ENCODE measurements at regions not wholly inside any gene's neighbourhood (a gene's known extent, or its start where the extent isn't known, plus 50 kb on each side); places are given as distances from the start of the nearest gene placed in this dataset.

- no peak overlapping the region for H3K27ac ChIP-seq
- TF ChIP-seq, protein P1, sequence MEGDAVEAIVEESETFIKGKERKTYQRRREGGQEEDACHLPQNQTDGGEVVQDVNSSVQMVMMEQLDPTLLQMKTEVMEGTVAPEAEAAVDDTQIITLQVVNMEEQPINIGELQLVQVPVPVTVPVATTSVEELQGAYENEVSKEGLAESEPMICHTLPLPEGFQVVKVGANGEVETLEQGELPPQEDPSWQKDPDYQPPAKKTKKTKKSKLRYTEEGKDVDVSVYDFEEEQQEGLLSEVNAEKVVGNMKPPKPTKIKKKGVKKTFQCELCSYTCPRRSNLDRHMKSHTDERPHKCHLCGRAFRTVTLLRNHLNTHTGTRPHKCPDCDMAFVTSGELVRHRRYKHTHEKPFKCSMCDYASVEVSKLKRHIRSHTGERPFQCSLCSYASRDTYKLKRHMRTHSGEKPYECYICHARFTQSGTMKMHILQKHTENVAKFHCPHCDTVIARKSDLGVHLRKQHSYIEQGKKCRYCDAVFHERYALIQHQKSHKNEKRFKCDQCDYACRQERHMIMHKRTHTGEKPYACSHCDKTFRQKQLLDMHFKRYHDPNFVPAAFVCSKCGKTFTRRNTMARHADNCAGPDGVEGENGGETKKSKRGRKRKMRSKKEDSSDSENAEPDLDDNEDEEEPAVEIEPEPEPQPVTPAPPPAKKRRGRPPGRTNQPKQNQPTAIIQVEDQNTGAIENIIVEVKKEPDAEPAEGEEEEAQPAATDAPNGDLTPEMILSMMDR (conservative IDR thresholded peaks at IDR 0.05) = no peak
Measured at GRCh38 chr7:121604627-121605316, 208.7 kb upstream of the FAM3C start.

DNA sequence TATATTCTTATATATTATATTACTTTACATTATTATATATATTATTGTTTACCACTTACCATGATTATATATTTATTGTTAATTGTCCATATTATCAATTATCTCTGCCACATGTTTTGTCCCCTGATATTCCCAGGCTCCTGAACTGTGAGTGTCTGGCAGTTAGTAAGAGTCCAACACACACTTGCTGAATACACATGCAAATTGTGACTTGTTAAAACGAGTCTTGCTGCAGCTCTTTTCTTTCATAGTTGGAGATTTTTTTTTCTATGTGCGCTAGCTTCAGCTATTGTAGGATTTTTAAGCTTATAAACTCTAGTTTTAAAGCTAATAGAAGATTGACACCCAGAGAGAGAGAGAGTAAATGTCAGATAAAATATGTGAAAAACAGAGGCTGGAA, 207.8 kb upstream of the FAM3C start:
- TF ChIP-seq, protein P1 (conservative IDR thresholded peaks at IDR 0.05) = no peak

DNA sequence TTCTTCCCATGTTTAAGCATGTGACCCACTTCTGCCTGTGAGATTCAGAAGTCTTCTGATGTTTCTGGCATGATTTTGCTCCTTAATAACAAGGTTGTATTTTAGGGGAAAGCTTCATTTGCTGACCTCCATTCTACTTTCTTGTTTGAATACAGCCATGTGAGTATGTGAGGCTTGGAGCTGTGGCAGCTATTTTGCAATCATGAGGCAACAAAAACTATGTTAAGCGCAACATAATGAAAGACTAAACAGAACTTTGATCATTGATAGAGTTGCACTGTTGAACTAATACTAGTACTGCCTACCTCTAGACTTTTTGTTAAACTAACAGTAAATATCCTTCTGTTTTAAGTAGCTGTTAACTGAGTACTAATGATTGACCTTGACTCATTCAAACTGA, 203.8 kb upstream of the FAM3C start:
- TF ChIP-seq, protein P1 (conservative IDR thresholded peaks at IDR 0.05) = no peak

More for the DNA sequence above, 207.8 kb upstream of the FAM3C start:
- H3K27ac ChIP-seq = no peak overlapping the region

DNA sequence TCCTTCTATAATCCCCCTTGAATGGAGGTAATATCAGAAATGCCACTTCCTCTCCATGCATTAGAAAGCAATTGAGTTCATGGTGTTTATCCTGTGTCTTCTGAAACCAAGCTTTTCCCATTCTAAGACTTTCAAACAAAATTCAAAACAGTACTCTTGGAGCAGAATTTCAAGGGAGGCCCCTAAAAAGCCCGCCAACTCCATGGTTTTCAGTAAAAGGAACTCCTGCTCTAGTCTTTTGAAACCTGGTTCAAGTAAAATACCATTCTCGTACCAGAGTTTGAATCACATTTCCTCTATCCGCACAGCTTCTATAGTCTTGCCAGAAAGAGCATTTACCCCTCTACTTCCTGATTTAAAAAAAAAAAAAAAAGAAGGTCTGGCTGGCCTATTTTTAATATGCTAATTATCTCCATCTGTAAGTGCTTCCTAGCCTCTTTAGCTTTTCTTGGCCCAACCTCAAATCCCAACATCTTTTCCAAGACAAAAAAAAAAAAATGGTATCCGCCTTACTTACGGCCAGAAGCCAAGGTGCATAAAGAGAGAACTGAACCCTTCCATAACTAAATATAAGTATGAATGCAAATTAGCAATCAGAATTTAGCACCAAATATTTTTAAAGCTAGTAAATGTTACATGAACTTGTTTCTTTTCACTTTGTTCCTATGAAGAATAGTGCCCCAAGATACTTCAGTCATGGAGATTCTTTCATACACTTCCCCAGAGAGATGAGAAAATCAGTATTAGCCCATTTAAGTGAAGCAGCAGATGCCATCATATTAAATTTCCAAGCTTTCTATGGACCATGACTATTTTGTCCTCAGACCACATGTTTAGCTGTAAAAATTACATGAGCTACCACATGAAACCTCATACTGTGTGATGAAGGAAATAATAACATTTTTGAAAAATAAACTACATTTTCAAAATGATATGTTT, 199.9 kb upstream of the FAM3C start:
- H3K27ac ChIP-seq = no peak overlapping the region
- TF ChIP-seq, protein P1 (conservative IDR thresholded peaks at IDR 0.05) = no peak

More for the DNA sequence above, 203.8 kb upstream of the FAM3C start:
- H3K27ac ChIP-seq = no peak overlapping the region

DNA sequence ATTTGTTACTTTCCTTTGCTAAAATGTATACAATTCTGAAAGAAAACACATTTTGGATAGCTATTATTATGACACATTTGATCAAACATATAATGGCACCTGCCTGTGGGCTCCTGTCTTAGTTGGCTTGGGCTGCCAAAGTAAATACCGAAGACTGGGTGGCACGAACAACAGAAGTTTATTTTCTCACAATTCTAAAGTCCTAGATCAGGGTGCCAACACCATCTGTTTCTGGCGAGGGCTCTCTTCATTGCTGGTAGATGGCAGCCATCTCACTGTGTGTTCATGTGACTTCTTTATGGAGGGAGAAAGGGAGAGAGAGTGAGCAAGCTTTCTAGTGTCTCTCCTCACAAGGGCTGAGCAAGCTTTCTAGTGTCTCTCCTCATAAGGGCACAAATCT, 195.8 kb upstream of the FAM3C start:
- H3K27ac ChIP-seq = no peak overlapping the region
- TF ChIP-seq, protein P1 (conservative IDR thresholded peaks at IDR 0.05) = no peak

GRCh38 chr7:121587435-121587834, 191.3 kb upstream of the FAM3C start:
- TF ChIP-seq, protein P1 (conservative IDR thresholded peaks at IDR 0.05) = no peak
- no peak overlapping the region for H3K27ac ChIP-seq

DNA sequence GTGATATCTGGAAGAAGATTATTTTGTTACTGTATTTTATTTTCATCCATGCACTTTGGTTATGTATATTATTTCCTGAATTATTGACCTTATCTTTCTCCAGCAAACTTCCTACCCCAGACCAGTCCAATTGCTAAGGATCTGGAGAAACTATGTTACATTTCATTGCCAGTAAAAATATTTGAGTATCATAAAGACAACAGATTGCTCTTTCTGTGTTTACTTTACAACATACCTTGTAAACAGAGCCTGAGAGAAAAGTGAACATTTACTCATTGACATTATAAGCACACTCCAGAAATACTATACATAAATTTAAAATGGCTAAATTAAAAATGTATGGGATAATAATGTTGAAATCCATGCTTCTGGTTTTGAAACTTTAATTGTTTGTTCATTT, 186.2 kb upstream of the FAM3C start:
- TF ChIP-seq, protein P1 (conservative IDR thresholded peaks at IDR 0.05) = no peak
- peak overlapping the region; percentile 52 for H3K27ac ChIP-seq
